NCI-H1105 treated with DMSO at 0.1 percent for 48 hours (cell line): ENCODE measurements at regions not wholly inside any gene's neighbourhood (a gene's known extent, or its start where the extent isn't known, plus 50 kb on each side); places are given as distances from the start of the nearest gene placed in this dataset.

Experiments used
- DNase-seq: peaks from one replicate; lab custom pipeline; 2025; lab: John Stamatoyannopoulos, UW

DNA sequence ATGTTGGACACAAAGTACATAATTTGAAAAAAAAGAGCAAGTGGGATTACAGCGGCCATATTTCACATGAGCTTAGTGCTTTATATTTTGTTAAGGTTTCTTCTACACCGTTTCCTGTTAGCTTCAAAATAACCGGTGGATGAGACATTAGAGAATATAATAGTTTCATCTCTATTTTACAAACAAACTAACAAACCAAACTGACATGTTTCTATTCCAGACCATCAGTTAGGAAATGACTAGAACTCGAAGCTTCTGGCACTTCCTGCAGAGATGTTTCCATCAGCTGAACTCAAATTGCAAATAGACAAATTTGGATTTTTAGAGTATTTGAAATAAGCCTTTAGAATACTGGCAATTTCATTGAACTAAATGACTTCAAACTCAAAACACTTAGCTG lies 86.5 kb downstream of the MTRR start:
- DNase-seq, result no peak

DNA sequence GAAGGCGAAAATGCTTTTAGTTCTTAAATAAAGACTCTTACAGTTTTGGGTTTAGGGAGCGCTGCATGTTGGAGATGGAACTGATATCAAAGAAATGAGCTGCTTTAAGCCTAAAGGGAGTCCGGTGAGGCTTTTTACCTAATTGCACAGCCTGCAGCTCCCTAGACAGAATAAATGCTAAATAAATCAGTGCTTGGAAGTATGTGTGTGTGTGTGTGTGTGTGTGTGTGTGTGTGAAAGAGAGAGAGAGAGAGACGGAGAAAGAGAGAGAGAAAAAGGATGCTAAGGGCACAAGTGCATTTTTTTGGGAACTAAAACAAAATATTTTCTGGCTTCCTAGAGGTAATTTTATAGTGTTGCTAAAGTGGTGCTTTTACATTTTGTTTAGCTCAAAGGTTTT lies 88.4 kb downstream of the MTRR start:
- DNase-seq, result no peak

DNA sequence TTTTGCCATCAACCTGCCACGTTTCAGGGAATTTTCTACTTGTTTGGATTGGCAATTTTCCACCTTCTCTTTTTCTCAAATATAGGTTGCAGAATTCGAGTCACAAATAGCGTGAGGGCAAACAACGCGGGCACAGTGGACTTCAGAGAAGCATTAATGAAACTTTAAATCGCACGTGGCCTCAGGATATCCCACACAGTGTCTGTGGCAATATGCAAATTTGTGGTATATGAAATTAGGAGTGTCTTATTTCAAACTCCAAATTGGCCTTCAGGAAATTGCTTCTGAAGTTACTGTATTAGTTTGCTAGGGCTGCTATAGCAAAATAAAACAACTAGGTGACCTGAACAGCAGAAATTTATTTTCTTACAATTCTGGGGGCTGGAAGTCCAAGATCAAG lies 91.2 kb downstream of the MTRR start:
- no peak for DNase-seq

DNA sequence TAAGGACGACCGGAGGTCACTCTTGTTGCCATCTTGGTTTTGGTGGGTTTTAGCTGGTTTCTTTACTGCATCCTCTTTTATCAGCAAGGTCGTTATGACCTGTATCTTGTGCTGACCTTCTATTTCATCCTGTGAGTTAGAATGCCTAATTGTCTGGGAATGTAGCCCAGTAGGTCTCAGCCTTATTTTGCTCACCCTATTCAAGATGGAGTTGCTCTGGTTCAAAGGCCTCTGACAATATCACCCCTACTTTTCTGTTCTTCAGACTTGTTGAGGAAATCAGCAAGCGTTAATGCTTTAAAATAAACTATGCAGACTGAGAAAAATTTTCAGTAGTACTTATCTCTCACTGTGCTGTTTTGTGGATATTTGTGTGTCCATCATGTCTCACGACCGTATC lies 92.6 kb downstream of the MTRR start:
- no peak for DNase-seq

DNA sequence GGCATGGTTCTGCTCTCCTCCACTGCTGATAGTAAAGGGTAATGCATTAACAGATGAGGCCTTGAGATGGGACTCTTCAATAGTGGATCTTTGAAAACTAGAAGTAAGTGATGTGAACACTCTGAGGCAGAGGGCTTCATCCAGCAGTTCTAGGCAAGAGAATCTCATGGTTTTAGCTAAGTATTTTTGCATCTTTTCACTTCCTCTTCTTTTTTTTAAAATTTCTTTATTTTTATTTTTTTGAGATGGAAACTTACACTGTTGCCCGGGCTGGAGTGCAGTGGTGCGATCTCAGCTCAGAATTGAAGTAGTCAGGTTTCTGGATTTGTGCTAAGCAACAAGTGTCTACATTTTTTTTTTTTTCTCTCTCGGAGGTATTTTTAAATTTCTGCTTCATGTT lies 101.9 kb downstream of the MTRR start:
- no peak for DNase-seq

DNA sequence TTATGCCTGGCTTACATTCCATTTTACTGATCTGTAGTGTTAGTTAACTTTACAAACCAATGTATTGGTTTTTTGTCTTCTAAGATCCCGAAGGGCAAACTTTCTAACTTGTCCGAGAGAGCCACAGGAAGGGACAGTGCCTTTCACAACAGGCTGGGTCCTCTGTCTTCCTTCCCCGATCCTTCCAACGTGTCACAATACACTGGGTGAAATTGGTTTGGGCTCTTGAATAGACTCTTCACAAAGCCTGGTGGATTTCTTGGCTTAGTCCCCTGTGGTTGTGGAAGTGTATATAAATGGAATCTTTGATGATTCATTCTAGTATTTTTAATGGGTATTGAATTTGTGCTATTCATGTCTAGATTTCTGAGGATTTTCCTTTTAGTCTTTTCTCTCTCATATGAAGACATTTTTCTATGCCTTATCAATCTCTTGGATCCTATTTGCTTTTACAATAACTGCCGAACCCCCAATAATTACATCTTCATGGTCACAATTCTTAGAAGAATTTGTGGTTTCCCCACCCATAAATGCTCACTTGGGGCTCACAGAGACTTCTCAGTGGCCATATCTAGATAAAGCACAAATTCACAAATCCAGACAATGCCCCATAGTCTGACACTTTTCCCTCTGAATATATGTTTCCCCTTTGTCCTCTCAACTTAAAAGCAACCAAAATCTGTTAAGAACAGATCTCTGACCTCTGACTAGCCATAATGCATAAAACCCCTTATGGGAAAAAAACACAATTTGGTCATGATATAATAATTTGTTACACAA lies 107.7 kb downstream of the MTRR start:
- DNase-seq, result no peak

DNA sequence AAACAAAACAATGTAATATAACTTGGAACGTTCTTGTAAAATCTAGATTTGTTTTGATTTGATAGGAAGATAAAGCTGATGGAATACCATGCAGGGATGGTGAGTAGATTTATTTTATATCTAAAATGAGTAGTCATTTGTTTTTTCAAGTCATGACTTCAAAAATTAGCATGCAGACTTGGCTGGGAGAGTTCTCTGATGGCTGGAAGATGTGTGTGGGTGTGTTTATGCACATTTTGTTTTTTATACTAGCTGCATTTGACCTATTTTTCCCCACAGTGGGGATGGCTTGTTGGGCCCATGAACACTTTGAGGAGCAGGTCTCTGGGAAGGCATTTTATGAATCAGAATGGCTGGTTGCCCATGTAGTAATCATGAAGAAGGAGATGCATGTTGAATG lies 109.2 kb downstream of the MTRR start:
- DNase-seq, result no peak

DNA sequence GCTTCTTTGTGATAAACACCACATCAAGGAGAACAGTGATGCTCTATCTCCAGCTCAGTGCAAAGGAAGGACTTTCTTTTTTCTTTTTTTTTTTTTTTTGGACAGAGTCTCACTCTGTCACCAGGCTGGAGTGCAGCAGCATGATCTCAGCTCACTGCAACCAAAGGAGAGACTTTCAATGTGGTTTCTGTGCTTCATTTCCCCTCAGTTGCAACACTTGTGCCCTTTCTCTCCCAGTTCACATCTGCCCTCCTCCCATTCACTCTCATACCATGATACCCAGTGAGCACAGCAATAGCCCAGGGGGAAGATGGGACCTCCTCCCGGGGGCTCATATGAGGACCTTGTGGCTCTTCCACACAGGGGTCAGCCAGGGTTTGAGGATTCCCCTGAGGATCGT lies 110.0 kb downstream of the MTRR start:
- DNase-seq, result no peak

DNA sequence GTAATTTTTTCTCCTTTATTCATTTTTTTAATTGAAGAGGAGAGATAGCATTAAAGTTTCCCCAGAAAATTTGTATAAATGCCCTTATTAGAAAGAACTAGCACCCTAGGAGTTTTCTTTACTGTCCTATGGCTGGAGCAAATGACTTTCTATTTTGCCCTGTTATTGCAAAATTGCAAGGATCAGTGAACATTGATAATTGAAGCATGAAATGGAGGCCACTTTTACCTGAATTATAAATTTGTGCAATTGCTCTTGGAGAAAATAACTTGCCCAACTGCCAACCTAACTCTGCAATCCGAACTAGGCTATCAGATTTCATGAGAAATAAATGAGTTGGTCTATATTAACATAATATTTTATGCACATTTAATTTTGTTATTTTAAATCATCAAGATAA lies 111.9 kb downstream of the MTRR start:
- DNase-seq, result peak; percentile 29

DNA sequence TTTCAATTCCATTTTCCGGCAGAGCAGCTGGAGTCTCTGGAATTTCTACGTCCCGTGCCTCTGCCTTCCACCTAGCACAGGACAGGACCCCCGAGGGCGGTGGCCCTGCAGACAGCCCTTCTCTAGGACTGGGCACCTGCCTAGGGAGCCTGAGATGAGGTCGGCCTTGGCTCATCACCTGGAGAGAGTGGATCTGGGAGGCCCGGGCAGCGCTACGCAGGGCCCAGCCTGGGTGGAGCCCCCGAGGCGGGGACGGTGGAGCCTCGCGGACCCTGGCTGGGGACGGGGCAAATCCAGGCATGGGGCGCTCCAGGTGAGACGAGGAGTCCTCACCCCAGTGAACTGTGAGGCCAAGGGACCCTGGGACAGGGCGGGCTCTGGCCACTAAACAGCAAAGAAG lies 114.5 kb downstream of the MTRR start:
- no peak for DNase-seq

DNA sequence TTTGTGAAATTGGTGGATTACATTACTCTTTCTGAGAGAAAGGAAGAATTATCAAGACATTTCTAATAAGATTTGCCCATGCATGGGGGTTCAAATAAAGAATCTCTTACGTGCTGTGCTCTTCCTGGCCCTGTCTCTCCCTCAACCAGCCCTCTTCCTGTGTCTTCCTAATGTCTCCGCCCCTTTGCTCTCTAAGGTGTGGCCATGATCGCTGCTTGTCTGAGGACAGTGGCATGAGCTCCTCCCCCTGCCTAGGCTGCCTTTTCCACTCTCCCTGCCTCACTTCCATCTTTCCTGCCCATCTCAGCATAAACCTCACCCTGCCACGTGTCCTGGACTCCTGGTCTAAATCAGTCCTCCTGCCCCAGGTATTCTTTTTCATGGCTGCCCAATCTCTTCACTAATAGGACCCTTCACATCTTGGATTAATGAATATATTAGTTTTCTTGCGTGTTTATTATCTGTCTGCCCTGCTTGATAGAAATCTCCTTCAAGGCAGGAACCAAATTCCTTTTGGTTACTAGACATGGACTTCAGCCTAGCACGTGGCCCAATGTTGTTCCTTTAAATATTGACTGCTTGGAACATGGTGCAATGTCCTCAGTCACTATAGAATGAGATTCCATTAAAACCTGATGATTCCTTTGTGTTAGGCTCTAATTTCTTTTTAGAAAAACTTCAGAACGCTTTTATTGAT lies 122.3 kb downstream of the MTRR start:
- DNase-seq, result no peak

DNA sequence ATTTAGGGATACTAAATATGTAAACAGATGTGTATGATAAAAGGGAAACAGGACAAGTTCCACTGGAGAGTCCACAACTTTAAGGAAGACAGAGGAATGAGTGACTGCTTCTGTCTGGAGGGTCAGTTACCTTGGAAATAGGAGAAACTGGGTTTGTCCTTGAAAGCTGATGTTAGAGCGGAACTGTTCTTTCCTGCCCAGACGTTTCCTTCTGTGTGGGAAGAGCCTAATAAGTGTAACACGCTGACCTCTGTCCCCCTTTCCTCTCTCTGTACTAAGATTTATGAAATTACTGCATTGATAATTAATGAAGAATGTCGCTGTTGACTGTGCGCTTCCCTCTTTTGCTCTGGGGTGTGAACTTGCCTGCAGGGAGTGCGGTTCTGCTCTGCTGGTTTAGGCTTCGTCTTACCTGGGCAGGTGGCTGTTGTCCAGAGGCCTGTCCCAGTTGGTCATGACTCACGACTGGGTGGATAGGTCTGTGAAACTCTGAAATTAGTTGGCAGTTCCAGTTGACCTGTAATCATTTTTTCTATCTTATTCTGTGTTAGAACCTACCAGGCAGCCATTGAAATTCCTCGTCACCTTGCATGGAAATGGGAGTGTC lies 126.8 kb downstream of the MTRR start:
- DNase-seq, result no peak

DNA sequence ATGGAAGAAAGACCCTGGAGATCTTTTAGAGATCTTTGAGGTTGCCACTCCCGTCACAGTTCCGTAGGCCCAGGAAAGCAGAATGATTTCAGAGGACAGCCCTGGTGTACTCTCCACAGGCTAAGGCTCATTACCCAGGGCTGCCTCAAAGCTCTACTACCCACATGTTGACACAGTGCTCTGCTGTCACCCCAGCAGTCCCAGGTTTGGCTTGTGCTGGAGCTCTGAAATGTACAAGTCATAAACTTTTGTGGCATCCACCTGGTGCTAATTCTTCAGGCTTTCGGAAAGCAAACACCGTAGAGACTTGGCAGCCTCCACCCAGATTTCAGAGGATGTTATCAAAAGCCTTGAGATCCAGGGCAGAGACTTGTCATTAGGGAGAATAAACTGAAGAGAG lies 136.5 kb downstream of the MTRR start:
- DNase-seq, result no peak

DNA sequence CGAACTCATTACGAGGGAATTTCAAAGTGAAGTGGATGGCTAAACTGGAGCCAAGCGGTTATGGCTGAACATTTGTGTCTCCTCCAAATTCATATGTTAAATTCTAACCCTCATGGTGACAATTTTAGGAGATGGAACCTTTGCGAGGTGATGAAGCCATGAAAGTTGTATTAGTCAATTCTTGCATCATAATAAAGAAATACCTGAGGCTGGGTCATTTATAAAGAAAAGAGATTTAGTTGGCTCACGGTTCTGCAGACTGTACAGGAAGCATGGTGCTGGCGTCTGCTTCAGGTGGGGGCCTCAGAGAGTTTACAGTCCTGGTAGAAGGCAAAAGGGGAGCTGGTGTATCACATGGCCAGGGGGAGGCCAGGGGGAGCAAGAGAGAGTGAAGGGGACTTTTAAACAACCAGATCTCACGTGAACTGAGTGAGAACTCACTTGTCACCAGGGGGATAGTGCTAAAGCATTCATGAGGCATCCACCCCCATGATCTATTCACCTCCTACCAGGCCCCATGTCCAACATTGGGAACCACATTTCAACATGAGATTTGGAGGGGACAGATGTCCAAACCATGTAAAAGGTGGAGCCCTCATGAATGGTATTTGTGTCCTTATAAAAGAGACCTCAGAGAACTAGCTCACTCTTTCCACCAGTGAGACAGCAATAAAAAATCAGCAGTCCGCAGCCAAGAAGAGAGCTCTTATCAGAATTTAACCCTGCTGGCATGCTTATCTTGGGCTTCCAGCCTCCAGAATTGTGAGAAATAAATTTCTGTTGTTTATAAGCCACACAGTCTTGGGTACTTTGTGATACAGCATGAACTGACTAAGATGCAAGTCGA lies 143.4 kb downstream of the MTRR start:
- no peak for DNase-seq

DNA sequence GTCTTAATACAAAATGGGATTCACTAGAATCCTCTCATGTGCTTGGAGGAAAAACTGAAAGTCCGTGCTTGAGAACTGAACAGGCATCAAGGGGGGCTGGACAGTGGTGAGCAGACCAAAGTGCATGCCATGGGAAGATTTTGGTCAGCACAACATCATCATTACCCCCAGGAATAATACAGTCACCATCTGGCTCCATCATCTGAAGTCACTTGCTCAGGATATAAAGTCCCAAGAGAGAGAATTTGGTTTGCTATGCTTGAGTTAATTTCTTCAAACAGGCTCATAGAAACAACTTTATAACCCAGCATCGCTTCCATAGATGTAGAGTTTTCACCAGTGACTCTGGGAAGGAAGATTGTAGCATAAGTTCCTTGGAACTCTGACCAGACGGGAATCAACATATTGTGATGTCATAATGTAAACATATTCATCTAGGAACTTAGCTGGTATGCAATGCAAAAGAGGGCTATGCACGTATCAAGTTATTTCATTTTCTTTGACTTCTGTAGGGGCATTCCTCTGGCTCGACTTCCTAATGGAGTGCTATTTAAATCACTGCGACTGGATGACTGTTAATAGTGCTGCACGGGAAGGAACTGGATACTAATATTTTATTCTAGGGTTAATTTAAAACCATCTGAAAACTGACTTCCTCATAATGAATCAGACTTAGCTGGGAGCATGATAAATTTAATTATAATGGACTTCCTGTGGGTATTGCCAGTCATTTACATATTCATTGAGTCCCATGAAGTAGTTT lies 145.2 kb downstream of the MTRR start:
- no peak for DNase-seq

DNA sequence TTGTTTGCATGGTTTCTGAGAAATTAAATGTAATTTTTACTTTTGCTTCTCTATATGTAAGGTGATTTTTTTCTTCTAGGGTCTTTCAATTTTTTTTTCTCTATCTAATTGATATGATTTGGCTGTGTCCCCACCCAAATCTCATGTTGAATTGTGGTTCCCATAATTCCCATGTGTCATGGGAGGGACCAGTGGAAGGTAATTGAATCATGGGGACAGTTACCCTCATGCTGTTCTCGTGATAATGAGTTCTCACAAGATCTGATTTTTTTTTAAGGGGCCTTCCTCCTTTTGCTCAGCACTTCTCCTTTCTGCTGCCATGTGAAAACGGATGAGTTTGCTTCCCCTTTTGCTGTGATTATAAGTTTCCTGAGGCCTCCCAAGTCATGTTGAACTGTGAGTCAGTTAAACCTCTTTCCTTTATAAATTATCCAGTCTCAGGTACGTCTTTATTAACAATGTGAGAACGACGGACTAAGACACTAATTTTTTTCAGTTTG lies 150.8 kb downstream of the MTRR start:
- DNase-seq, result no peak

DNA sequence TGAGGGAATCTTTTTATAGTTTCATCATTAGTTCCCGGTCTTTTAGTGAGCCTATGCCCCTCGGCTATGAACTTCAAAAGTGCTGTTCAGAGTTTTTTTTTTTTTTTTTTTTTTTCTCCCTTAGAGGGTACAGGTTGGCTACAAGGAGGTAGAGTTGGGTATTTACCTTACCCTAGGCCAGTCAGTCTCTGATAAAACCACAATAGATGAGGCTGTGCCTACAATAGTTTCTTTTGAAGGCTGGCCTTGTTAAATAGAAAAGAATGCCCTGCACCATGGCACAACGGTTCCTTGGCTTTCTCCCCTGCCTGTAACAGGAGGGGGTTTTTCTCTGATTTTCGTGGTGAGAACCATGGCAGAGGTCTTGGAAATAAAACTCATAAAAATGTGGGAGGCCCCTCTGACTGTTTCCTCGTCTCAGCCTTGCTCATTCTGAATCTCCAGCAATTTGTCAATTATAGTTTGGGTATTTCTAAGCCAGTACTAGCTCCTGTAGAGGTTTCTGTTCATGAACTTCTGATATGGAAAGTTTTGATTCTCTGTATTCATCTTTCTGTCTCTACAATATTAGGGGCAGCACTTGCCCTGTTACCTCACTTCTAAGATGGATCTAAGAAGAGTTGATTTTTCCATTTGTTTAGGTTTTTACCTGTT lies 152.0 kb downstream of the MTRR start:
- DNase-seq, result no peak

DNA sequence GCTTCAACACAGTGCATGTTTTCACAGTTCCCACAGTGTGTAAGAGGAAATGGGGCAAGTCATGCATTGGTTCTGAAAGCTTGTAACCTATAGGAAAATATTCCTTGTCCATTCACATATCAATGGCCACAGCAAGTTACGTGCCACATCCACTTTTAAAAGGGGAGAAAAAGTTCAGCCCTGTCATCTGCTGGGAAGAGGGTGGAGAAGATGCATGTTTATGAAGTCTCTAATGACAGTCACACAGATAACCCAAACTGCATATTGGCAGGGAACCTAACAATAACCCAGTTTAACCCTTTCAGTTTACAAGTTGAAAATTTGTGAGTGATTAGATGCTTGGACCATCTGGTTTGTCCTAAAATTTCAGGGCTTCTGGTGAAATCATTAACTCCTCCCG lies 159.3 kb downstream of the MTRR start:
- DNase-seq, result no peak

DNA sequence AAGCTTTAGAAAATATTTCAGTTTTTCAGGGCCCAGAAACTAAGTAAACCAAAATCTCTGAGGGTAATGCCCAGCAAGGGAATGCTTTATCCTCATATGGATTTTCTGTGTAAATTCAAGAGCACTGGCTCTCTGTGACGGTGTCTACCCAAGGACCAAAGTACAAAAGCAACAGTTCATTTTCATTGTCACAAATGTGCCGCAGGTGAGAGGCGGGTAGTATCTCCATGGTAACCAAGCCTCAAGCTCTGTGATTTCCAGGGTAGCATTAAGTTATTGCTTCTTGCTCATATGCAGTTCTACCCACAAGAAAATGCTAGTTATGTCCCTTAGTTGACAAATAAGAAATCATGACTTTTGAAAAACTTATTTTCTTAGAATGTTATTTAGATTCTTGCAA lies 164.3 kb downstream of the MTRR start:
- DNase-seq, result no peak

DNA sequence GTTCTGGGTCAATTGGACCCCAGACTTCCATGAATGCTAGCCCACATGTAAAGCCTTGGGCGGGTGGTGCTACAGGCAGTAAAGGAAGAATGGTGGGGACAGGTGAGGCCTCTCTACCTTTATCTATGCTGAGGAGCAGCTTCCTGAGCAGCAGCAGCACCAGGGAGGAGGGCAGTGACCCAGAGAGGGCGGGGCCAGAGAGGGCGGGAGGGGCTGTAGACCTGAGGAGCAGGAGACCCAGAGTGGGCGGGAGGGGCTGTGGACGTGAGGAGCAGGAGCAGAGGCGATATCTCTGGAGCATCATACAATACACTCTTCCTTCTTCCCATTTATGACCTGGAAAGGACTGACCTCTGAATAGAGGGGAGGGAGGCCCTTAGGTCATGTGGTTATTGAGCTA lies 165.9 kb downstream of the MTRR start:
- DNase-seq, result no peak

DNA sequence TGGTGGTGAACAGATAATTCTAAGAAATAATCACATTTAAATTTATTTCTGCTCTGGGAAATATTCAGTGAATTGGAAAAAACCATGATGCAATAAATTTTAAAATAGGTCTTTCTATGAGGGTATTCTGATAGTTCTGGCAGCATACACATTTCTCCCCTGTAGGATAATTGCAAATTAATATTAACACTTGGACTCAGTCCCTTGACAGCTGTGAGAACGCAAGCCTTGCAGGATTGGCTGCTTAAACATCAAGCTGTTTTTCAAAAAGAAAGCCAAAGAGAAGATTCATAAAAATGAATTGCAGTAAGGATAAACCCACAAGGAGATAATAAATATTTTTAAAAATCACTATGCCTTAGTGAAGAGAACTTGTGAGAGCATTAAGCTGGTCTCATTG lies 180.0 kb downstream of the MTRR start:
- no peak for DNase-seq
